ENCODE measurements at regions not wholly inside any gene's neighbourhood (a gene's known extent, or its start where the extent isn't known, plus 50 kb on each side); places are given as distances from the start of the nearest gene placed in this dataset.

- 27% methylated on average over 1 of the region's 1 CpG for WGBS (ENCODE audit: low lambda C conversion rate)
- H3K4me2 ChIP-seq = no peak overlapping the region
- no peaks in the 10 kb centered on the region for H3K4me1 ChIP-seq (ENCODE audit: control insufficient read depth in 1 of 2, insufficient read depth in 2 of 2, low read depth in 1 of 2, low read length in 1 of 2)
- no peaks in the 10 kb centered on the region for H3K27me3 ChIP-seq (ENCODE audit: insufficient read depth)
- H3K36me3 ChIP-seq (replicated peaks in 1 of 2; ENCODE audit: control insufficient read depth in 1 of 2, insufficient read depth in 2 of 2, low read length in 1 of 2) = no peaks in the 10 kb centered on the region
- no peak overlapping the region for H3K27ac ChIP-seq (ENCODE audit: low read depth in 2 of 2, low read length in 1 of 2)
- no peak overlapping the region for H2AFZ ChIP-seq (ENCODE audit: low read depth)
- H3K79me2 ChIP-seq (ENCODE audit: insufficient read depth) = no peaks in the 10 kb centered on the region
- ChIA-PET CTCF (no interaction called here), POLR2A (no interaction called here)
- no peak overlapping the region for H3K9ac ChIP-seq
- H3K9me2 ChIP-seq = no peaks in the 10 kb centered on the region
- no peaks in the 10 kb centered on the region for H4K20me1 ChIP-seq (ENCODE audit: insufficient read depth)
- DNase-seq = no peak
- no peaks in the 10 kb centered on the region for H3F3A ChIP-seq (replicated peaks; ENCODE audit: insufficient read depth)
- no peak for TF ChIP-seq EP300 (IDR thresholded peaks at IDR 0.05; ENCODE audit: borderline replicate concordance in 1 of 2, low read depth in 1 of 2, low read length in 1 of 2)
- TF ChIP-seq RFX5 (IDR thresholded peaks at IDR 0.05; ENCODE audit: low read length) = no peak
- no peak for TF ChIP-seq CTCF (IDR thresholded peaks at IDR 0.05)
- no peak for TF ChIP-seq MXI1 (IDR thresholded peaks at IDR 0.05; ENCODE audit: low read depth, low read length)
- no peak for TF ChIP-seq RXRA (IDR thresholded peaks at IDR 0.05; ENCODE audit: borderline replicate concordance, low read depth)
- TF ChIP-seq EZH2phosphoT487 (IDR thresholded peaks at IDR 0.05; ENCODE audit: borderline replicate concordance, low read depth) = no peak
- H3K4me3 ChIP-seq (ENCODE audit: low read depth in 2 of 2, low read length in 1 of 2) = no peak overlapping the region
- H3K9me3 ChIP-seq = 0 out of 2 replicates have a peak, but pooled peaks cover 8% of the 10 kb centered on the region
Observed at GRCh38 chr6:115221198-115221597, 839.5 kb downstream of the FRK start.

- Histone ChIP-seq H3K4me2 (no peak overlapping the region), H3K36me3 (replicated peaks in 1 of 2; ENCODE audit: control insufficient read depth in 1 of 2, insufficient read depth in 2 of 2, low read length in 1 of 2) (no peaks in the 10 kb centered on the region), H4K20me1 (ENCODE audit: insufficient read depth) (no peaks in the 10 kb centered on the region), H3K9me2 (no peaks in the 10 kb centered on the region), H3K4me3 (ENCODE audit: low read depth in 2 of 2, low read length in 1 of 2) (no peak overlapping the region), H3K9ac (no peak overlapping the region), H3K9me3 (0 out of 2 replicates have a peak, but pooled peaks cover 8% of the 10 kb centered on the region), H3K4me1 (ENCODE audit: control insufficient read depth in 1 of 2, insufficient read depth in 2 of 2, low read depth in 1 of 2, low read length in 1 of 2) (no peaks in the 10 kb centered on the region), H3F3A (replicated peaks; ENCODE audit: insufficient read depth) (no peaks in the 10 kb centered on the region), H3K79me2 (ENCODE audit: insufficient read depth) (no peaks in the 10 kb centered on the region), H3K27ac (ENCODE audit: low read depth in 2 of 2, low read length in 1 of 2) (no peak overlapping the region), H3K27me3 (ENCODE audit: insufficient read depth) (no peaks in the 10 kb centered on the region), H2AFZ (ENCODE audit: low read depth) (no peak overlapping the region)
- ChIA-PET POLR2A (no interaction called here), CTCF (no interaction called here)
- no peak for DNase-seq
- TF ChIP-seq FOXJ3 (CRISPR knock-in tag; IDR thresholded peaks at IDR 0.05) (no peak), ELF1 (IDR thresholded peaks at IDR 0.05) (no peak), IRF3 (IDR thresholded peaks at IDR 0.05; ENCODE audit: low read depth, low read length) (no peak), GABPA (IDR thresholded peaks at IDR 0.05; ENCODE audit: low read depth) (no peak), RAD21 (IDR thresholded peaks at IDR 0.05; ENCODE audit: low read length) (no peak), POLR2AphosphoS5 (IDR thresholded peaks at IDR 0.05; ENCODE audit: low read depth, low read length) (no peak), NFIC (IDR thresholded peaks at IDR 0.05; ENCODE audit: borderline replicate concordance) (no peak), USF2 (IDR thresholded peaks at IDR 0.05; ENCODE audit: borderline replicate concordance, low read depth, low read length) (no peak), TEAD4 (IDR thresholded peaks at IDR 0.05; ENCODE audit: borderline replicate concordance, insufficient read depth) (no peak), SIN3A (IDR thresholded peaks at IDR 0.05; ENCODE audit: borderline replicate concordance, low read depth, low read length) (no peak), TCF12 (IDR thresholded peaks at IDR 0.05) (no peak), JUND (IDR thresholded peaks at IDR 0.05) (no peak), RCOR1 (IDR thresholded peaks at IDR 0.05; ENCODE audit: low read length) (no peak), ZBTB33 (IDR thresholded peaks at IDR 0.05; ENCODE audit: borderline replicate concordance, low read depth) (no peak), MAX (IDR thresholded peaks at IDR 0.05; ENCODE audit: low read depth) (no peak), MEF2A (IDR thresholded peaks at IDR 0.05; ENCODE audit: borderline replicate concordance, low read depth) (no peak), MXI1 (IDR thresholded peaks at IDR 0.05; ENCODE audit: low read depth, low read length) (no peak)
Observed at GRCh38 chr6:115220551-115221159, 840.0 kb downstream of the FRK start.

All from SK-N-SH (cell line).